SJCRH30 (cell line): ENCODE measurements at regions not wholly inside any gene's neighbourhood (a gene's known extent, or its start where the extent isn't known, plus 50 kb on each side); places are given as distances from the start of the nearest gene placed in this dataset.

Source experiments
- DNase-seq, 2 experiments: peaks; one replicate each; pipeline ENCODE4 v3.0.0-alpha.2; 2015 to 2020
- H3K27ac ChIP-seq: fragments of 250-450 bp; sonication (Bioruptor Pico); 2 replicates; pipeline ENCODE4 v1.5.1; 2020; ENCODE audit warnings: mild to moderate bottlenecking, moderate library complexity
- H3K27me3 ChIP-seq: fragments of 250-450 bp; sonication (Bioruptor Pico); 2 replicates; pipeline ENCODE4 v1.5.1; 2020; ENCODE audit warnings: mild to moderate bottlenecking, moderate library complexity
- H3K36me3 ChIP-seq: fragments of 250-450 bp; sonication (Bioruptor Pico); 2 replicates; pipeline ENCODE4 v1.5.1; 2020; ENCODE audit warnings: mild to moderate bottlenecking, moderate library complexity
- H3K4me1 ChIP-seq: fragments of 250-450 bp; sonication (Bioruptor Pico); 2 replicates; pipeline ENCODE4 v1.5.1; 2020; ENCODE audit warnings: mild to moderate bottlenecking, moderate library complexity
- H3K4me3 ChIP-seq: fragments of 250-450 bp; sonication (Bioruptor Pico); 2 replicates; pipeline ENCODE4 v1.5.1; 2020; ENCODE audit warnings: mild to moderate bottlenecking, moderate library complexity
- H3K9me3 ChIP-seq: fragments of 250-450 bp; sonication (Bioruptor Pico); replicated peaks from 2 replicates; pipeline ENCODE4 v1.5.1; 2020; ENCODE audit warnings: mild to moderate bottlenecking, moderate library complexity

GRCh38 chr2:7419186-7419585 lies 502.0 kb downstream of the RNF144A start:
- Histone ChIP-seq H3K27me3 (0 out of 2 replicates have a peak, but pooled peaks cover 5% of the 10 kb centered on the region), H3K4me3 (no peak overlapping the region), H3K4me1 (no peaks in the 10 kb centered on the region), H3K27ac (no peak overlapping the region), H3K36me3 (no peaks in the 10 kb centered on the region), H3K9me3 (no peaks in the 10 kb centered on the region)
- no peak for DNase-seq

GRCh38 chr2:7419814-7420311 lies 502.7 kb downstream of the RNF144A start:
- Histone ChIP-seq H3K27ac (no peak overlapping the region), H3K4me1 (no peaks in the 10 kb centered on the region), H3K9me3 (no peaks in the 10 kb centered on the region), H3K27me3 (0 out of 2 replicates have a peak, but pooled peaks cover 5% of the 10 kb centered on the region), H3K4me3 (no peak overlapping the region), H3K36me3 (no peaks in the 10 kb centered on the region)
- no peak for DNase-seq

- no peaks in the 10 kb centered on the region for H3K4me1 ChIP-seq
- H3K36me3 ChIP-seq, result no peaks in the 10 kb centered on the region
- 0 out of 2 replicates have a peak, but pooled peaks cover 5% of the 10 kb centered on the region for H3K27me3 ChIP-seq
- H3K4me3 ChIP-seq, result no peak overlapping the region
- H3K9me3 ChIP-seq, result no peaks in the 10 kb centered on the region
- no peak overlapping the region for H3K27ac ChIP-seq
- DNase-seq, result no peak
These were observed 503.3 kb downstream of the RNF144A start for GRCh38 chr2:7420530-7420929.

GRCh38 chr2:7424481-7424880 lies 507.3 kb downstream of the RNF144A start:
- no peaks in the 10 kb centered on the region for H3K36me3 ChIP-seq
- H3K4me3 ChIP-seq, result no peak overlapping the region
- 0 out of 2 replicates have a peak, but pooled peaks cover 6% of the 10 kb centered on the region for H3K27me3 ChIP-seq
- DNase-seq, result no peak
- no peaks in the 10 kb centered on the region for H3K9me3 ChIP-seq
- no peaks in the 10 kb centered on the region for H3K4me1 ChIP-seq
- H3K27ac ChIP-seq, result no peak overlapping the region

GRCh38 chr2:7427293-7428060 lies 510.3 kb downstream of the RNF144A start:
- Histone ChIP-seq H3K36me3 (no peaks in the 10 kb centered on the region), H3K4me3 (no peak overlapping the region), H3K27me3 (0 out of 2 replicates have a peak, but pooled peaks cover 5% of the 10 kb centered on the region), H3K4me1 (no peaks in the 10 kb centered on the region), H3K9me3 (no peaks in the 10 kb centered on the region), H3K27ac (no peak overlapping the region)
- peak; percentile 19 to 77 for DNase-seq

GRCh38 chr2:7428454-7429204 lies 511.4 kb downstream of the RNF144A start:
- H3K27me3 ChIP-seq, result 0 out of 2 replicates have a peak, but pooled peaks cover 5% of the 10 kb centered on the region
- no peaks in the 10 kb centered on the region for H3K9me3 ChIP-seq
- DNase-seq, result no peak
- no peaks in the 10 kb centered on the region for H3K36me3 ChIP-seq
- no peaks in the 10 kb centered on the region for H3K4me1 ChIP-seq
- H3K27ac ChIP-seq, result no peak overlapping the region
- H3K4me3 ChIP-seq, result no peak overlapping the region

- H3K4me3 ChIP-seq, result no peak overlapping the region
- no peak for DNase-seq
These were observed 512.5 kb downstream of the RNF144A start for GRCh38 chr2:7429733-7430132.

GRCh38 chr2:7430421-7430868 lies 513.2 kb downstream of the RNF144A start:
- H3K27me3 ChIP-seq, result 0 out of 2 replicates have a peak, but pooled peaks cover 5% of the 10 kb centered on the region
- no peaks in the 10 kb centered on the region for H3K4me1 ChIP-seq
- no peaks in the 10 kb centered on the region for H3K9me3 ChIP-seq
- no peak overlapping the region for H3K4me3 ChIP-seq
- no peak overlapping the region for H3K27ac ChIP-seq
- no peak for DNase-seq
- no peaks in the 10 kb centered on the region for H3K36me3 ChIP-seq

More at GRCh38 chr2:7429733-7430132, 512.5 kb downstream of the RNF144A start:
- H3K27me3 ChIP-seq, result 0 out of 2 replicates have a peak, but pooled peaks cover 5% of the 10 kb centered on the region
- H3K27ac ChIP-seq, result no peak overlapping the region
- no peaks in the 10 kb centered on the region for H3K36me3 ChIP-seq
- no peaks in the 10 kb centered on the region for H3K9me3 ChIP-seq
- H3K4me1 ChIP-seq, result no peaks in the 10 kb centered on the region

GRCh38 chr2:7430869-7431641 lies 513.8 kb downstream of the RNF144A start:
- H3K27me3 ChIP-seq, result 0 out of 2 replicates have a peak, but pooled peaks cover 5% of the 10 kb centered on the region
- H3K4me3 ChIP-seq, result no peak overlapping the region
- H3K4me1 ChIP-seq, result no peaks in the 10 kb centered on the region
- H3K36me3 ChIP-seq, result no peaks in the 10 kb centered on the region
- H3K9me3 ChIP-seq, result no peaks in the 10 kb centered on the region
- no peak for DNase-seq
- H3K27ac ChIP-seq, result no peak overlapping the region

GRCh38 chr2:7432436-7432835 lies 515.2 kb downstream of the RNF144A start:
- DNase-seq, result no peak
- Histone ChIP-seq H3K4me3 (no peak overlapping the region), H3K9me3 (no peaks in the 10 kb centered on the region), H3K27ac (no peak overlapping the region), H3K36me3 (no peaks in the 10 kb centered on the region), H3K4me1 (no peaks in the 10 kb centered on the region), H3K27me3 (0 out of 2 replicates have a peak, but pooled peaks cover 5% of the 10 kb centered on the region)

- no peaks in the 10 kb centered on the region for H3K9me3 ChIP-seq
- no peak overlapping the region for H3K27ac ChIP-seq
- no peaks in the 10 kb centered on the region for H3K36me3 ChIP-seq
- H3K4me1 ChIP-seq, result no peaks in the 10 kb centered on the region
- DNase-seq, result no peak
- H3K4me3 ChIP-seq, result no peak overlapping the region
- no peaks in the 10 kb centered on the region for H3K27me3 ChIP-seq
These were observed 519.1 kb downstream of the RNF144A start for GRCh38 chr2:7436096-7436906.

- Histone ChIP-seq H3K36me3 (no peaks in the 10 kb centered on the region), H3K4me3 (no peak overlapping the region), H3K9me3 (no peaks in the 10 kb centered on the region), H3K27ac (no peak overlapping the region), H3K4me1 (no peaks in the 10 kb centered on the region), H3K27me3 (no peaks in the 10 kb centered on the region)
- DNase-seq, result no peak
These were observed 519.9 kb downstream of the RNF144A start for GRCh38 chr2:7437141-7437540.

- Histone ChIP-seq H3K4me1 (no peaks in the 10 kb centered on the region), H3K27me3 (no peaks in the 10 kb centered on the region), H3K27ac (no peak overlapping the region), H3K9me3 (no peaks in the 10 kb centered on the region), H3K36me3 (no peaks in the 10 kb centered on the region), H3K4me3 (no peak overlapping the region)
- no peak for DNase-seq
These were observed 520.8 kb downstream of the RNF144A start for GRCh38 chr2:7437716-7438632.
